A549 (cell line): ENCODE measurements at regions not wholly inside any gene's neighbourhood (a gene's known extent, or its start where the extent isn't known, plus 50 kb on each side); places are given as distances from the start of the nearest gene placed in this dataset.

ENCODE experiments used
- ATAC-seq, 2 experiments: fragments of 200-7000 bp in 1 of 2; fragments of >200 bp in 1 of 2; cut with Nextera tagmentation in 1 of 2; cut with Tn5 transposase in 1 of 2; 3 replicates each; pipeline versions ENCODE4 v1.8.0 to v1.9.1; 2018 to 2020; ENCODE audit warnings: mild to moderate bottlenecking in 1 of 2, moderate library complexity in 1 of 2
- CTCF ChIA-PET: fragments of 300-600 bp; sonication (Branson Sonifier 250); formaldehyde crosslinking; extraction: SDS; loops from one replicate; lab custom pipeline; 2021; ENCODE audit warnings: antibody characterized with exemption, inconsistent platforms; lab: Yijun Ruan, JAX
- POLR2A ChIA-PET: fragments of 350-600 bp; formaldehyde crosslinking; extraction: SDS; loops from one replicate; lab custom pipeline; 2021; ENCODE audit warnings: antibody characterized with exemption, inconsistent platforms; lab: Yijun Ruan, JAX
- DNase-seq, 2 experiments: peaks; one replicate each; pipeline versions ENCODE4 v3.0.0 to v3.0.0-alpha.2; 2011 to 2016; ENCODE audit warnings: low read depth in 1 of 2, low spot score in 1 of 2
- FAIRE-seq: peaks from 2 replicates; lab custom pipeline; 2011; peaks lifted over from hg19 to GRCh38; lab: Jason Lieb, UNC
- H3K27ac ChIP-seq, 2 experiments: fragments of >200 bp; sonication (Bioruptor Twin); formaldehyde crosslinking; 3 replicates each; pipeline ENCODE4 v1.5.1; 2016 to 2017
- H3K4me1 ChIP-seq: fragments of >200 bp; sonication (Bioruptor Twin); formaldehyde crosslinking; 3 replicates; pipeline ENCODE4 v1.6.1; 2016
- H3K4me2 ChIP-seq: fragments of >200 bp; sonication (Bioruptor Twin); formaldehyde crosslinking; 3 replicates; pipeline ENCODE4 v1.6.1; 2016
- H3K4me3 ChIP-seq: fragments of >200 bp; sonication (Bioruptor Twin); formaldehyde crosslinking; 3 replicates; pipeline ENCODE4 v1.5.1; 2016
- H3K9me3 ChIP-seq: fragments of >200 bp; sonication (Bioruptor Twin); formaldehyde crosslinking; 3 replicates; pipeline ENCODE4 v1.6.1; 2016
- CHD2 ChIP-seq: fragments of 150-350 bp; IDR thresholded peaks from 2 replicates; pipeline ENCODE4 v1.6.1; 2014; ENCODE audit warnings: low read length; ENCODE audit not compliant: partially characterized antibody
- EHMT2 ChIP-seq: fragments of 200-600 bp; sonication (generic); IDR thresholded peaks from 2 replicates; pipeline ENCODE4 v1.6.1; 2016; ENCODE audit warnings: antibody characterized with exemption, low read depth, mild to moderate bottlenecking, moderate library complexity
- EP300 ChIP-seq, 2 experiments: fragments of >200 bp; sonication (Bioruptor Twin); formaldehyde crosslinking; IDR thresholded peaks; 2 replicates in 1 of 2; 3 replicates in 1 of 2; pipeline ENCODE4 v1.6.1; 2016 to 2017
- FOSB ChIP-seq: fragments of 250-450 bp; sonication (Bioruptor Pico); IDR thresholded peaks from 2 replicates; pipeline ENCODE4 v1.5.0; 2020; ENCODE audit warnings: mild to moderate bottlenecking, moderate library complexity
- FOXS1 ChIP-seq: fragments of 250-450 bp; sonication (Bioruptor Pico); IDR thresholded peaks from 2 replicates; pipeline ENCODE4 v1.5.0; 2020; ENCODE audit warnings: mild to moderate bottlenecking, moderate library complexity
- HOXB13 ChIP-seq: fragments of 250-450 bp; sonication (Bioruptor Pico); IDR thresholded peaks from 2 replicates; pipeline ENCODE4 v1.5.0; 2020; ENCODE audit warnings: low read depth, mild to moderate bottlenecking, moderate library complexity
- HOXB5 ChIP-seq: fragments of 250-450 bp; sonication (Bioruptor Pico); IDR thresholded peaks from 2 replicates; pipeline ENCODE4 v1.5.0; 2020; ENCODE audit warnings: mild to moderate bottlenecking, moderate library complexity
- JUNB ChIP-seq: fragments of >200 bp; sonication (Bioruptor Twin); formaldehyde crosslinking; IDR thresholded peaks from 2 replicates; pipeline ENCODE4 v1.6.1; 2016
- KDM1A ChIP-seq: fragments of 200-600 bp; sonication (generic); IDR thresholded peaks from 2 replicates; pipeline ENCODE4 v1.6.1; 2016; ENCODE audit warnings: low read depth, mild to moderate bottlenecking
- KDM5A ChIP-seq: fragments of 200-600 bp; sonication (generic); IDR thresholded peaks from 2 replicates; pipeline ENCODE4 v1.6.1; 2016; ENCODE audit warnings: antibody characterized with exemption, mild to moderate bottlenecking
- MAFK ChIP-seq: fragments of 450-650 bp; IDR thresholded peaks from 2 replicates; pipeline ENCODE4 v1.6.1; 2014; ENCODE audit not compliant: partially characterized antibody
- MAZ ChIP-seq: fragments of 150-350 bp; IDR thresholded peaks from 2 replicates; pipeline ENCODE4 v1.6.1; 2014; ENCODE audit warnings: antibody characterized with exemption, low read depth, low read length, borderline replicate concordance
- MYC ChIP-seq: IDR thresholded peaks from 2 replicates; pipeline ENCODE4 v1.6.1; 2012; ENCODE audit warnings: mild to moderate bottlenecking, inconsistent platforms, low read length, improper control_type of control experiment, borderline replicate concordance
- PHF8 ChIP-seq: fragments of 200-600 bp; sonication (generic); IDR thresholded peaks from 2 replicates; pipeline ENCODE4 v1.6.1; 2016; ENCODE audit warnings: low read depth, mild to moderate bottlenecking, antibody characterized with exemption, moderate library complexity, borderline replicate concordance
- POLR2A ChIP-seq: IDR thresholded peaks from 2 replicates; pipeline ENCODE4 v1.6.1; 2012; ENCODE audit warnings: mild to moderate bottlenecking, low read length
- RAD21 ChIP-seq, 2 experiments: fragments of >200 bp in 1 of 2; sonication (Bioruptor Twin) in 1 of 2; formaldehyde crosslinking in 1 of 2; IDR thresholded peaks in 1 of 2; conservative IDR thresholded peaks in 1 of 2; 2 replicates in 1 of 2; 3 replicates in 1 of 2; pipeline ENCODE4 v1.6.1; 2012 to 2018; ENCODE audit warnings: inconsistent platforms in 1 of 2
- RFX5 ChIP-seq: fragments of 450-650 bp; IDR thresholded peaks from 2 replicates; pipeline ENCODE4 v1.7.1; 2014; ENCODE audit warnings: antibody characterized with exemption, mild to moderate bottlenecking, moderate library complexity
- ZSCAN20 ChIP-seq: fragments of 250-450 bp; sonication (Bioruptor Pico); IDR thresholded peaks from 2 replicates; pipeline ENCODE4 v1.8.0; 2022; ENCODE audit warnings: mild to moderate bottlenecking, moderate library complexity
- WGBS: methylation state at CpG from one replicate; pipeline ENCODE4 v1.1.6; 2017; ENCODE audit errors: missing lambda C conversion rate; 5-methylcytosine and 5-hydroxymethylcytosine counted together
- TF ChIP-seq, protein P1 (sequence below): IDR thresholded peaks from 2 replicates; pipeline ENCODE4 v1.6.1; 2012
- TF ChIP-seq, protein P2 (sequence below): IDR thresholded peaks from 2 replicates; pipeline ENCODE4 v1.6.1; 2012; ENCODE audit warnings: low read depth, borderline replicate concordance
- TF ChIP-seq, protein P3 (sequence below): fragments of 150-350 bp; IDR thresholded peaks from 2 replicates; pipeline ENCODE4 v1.6.1; 2014; ENCODE audit warnings: low read depth, mild to moderate bottlenecking, low read length
- TF ChIP-seq, protein P4 (sequence below): fragments of 450-650 bp; IDR thresholded peaks from 2 replicates; pipeline ENCODE4 v1.6.1; 2014; ENCODE audit warnings: antibody characterized with exemption

DNA sequence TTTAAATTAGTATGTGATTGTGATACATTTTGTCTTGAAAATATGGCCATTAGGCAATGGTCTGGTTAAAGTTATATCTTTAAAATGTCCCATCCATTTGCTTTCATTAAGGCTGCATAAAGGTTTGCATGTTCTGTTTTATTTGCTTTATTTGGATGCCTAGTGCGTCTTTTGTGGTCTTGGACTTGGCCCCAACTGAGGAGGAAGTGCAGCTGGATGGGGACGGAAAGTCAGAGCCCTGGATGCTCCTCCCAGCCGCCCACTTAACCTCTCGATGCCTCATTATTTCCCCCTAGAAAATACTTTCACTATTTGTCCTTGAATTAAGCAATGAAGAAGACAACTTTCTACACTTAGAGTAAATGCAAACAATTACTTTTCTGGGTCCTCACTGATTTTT lies 898.2 kb downstream of the MCTP2 start:
- no peak for DNase-seq
- CTCF ChIA-PET: no interaction called here
- WGBS: 6% methylated on average over 4 of the region's 4 CpGs
- no peak for FAIRE-seq
- no peaks in the 10 kb centered on the region for H3K9me3 ChIP-seq
- no peak overlapping the region for H3K27ac ChIP-seq
- no peak overlapping the region for H3K4me3 ChIP-seq
- no peaks in the 10 kb centered on the region for H3K4me1 ChIP-seq
- POLR2A ChIA-PET: no interaction called here
- no peak for ATAC-seq
- TF ChIP-seq PHF8: no peak
- H3K4me2 ChIP-seq: no peak overlapping the region

DNA sequence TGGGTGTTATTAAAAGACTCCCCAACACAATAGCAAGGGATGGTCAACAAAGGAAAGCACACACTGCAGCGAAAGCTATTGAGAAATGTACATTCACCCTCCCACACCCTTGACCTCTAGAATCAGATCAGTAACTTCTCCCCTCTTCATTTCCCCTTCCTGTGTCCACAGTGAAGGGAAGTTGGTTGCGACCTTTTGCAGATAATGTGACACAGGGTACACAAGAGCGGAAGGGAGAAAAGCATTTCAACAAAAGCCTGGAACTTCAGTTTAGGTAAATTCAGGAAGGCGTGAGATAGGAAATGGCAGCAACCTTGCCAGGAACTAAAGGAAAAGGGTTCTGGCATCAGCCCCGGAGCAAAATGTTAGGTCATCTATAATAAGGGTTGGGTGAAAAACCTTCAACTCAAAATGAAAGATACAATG lies 899.8 kb downstream of the MCTP2 start:
- FAIRE-seq: no peak

DNA sequence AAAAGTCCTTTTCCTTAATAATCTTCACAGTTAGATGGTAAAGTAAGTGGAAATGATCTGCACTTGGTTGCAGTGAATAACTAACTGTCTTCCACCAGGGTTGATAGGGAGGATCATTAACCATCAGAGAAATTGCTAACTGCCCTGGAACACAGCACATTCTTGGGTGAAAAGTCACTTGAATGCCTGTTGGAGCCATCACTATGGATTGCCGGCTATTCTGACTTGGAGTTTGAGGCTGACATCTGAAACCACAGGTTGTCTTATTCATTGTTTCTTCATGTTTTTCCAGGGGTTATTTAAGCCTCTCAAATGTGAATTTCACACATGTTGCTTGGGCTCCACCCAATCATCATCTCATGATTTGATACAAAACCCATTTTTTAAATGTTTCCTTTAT lies 901.4 kb downstream of the MCTP2 start:
- Histone ChIP-seq H3K9me3 (no peaks in the 10 kb centered on the region), H3K4me3 (no peak overlapping the region), H3K4me2 (no peak overlapping the region), H3K27ac (no peak overlapping the region), H3K4me1 (no peaks in the 10 kb centered on the region)
- FAIRE-seq (no peak), ATAC-seq (no peak), DNase-seq (no peak)
- ChIA-PET CTCF (no interaction called here), POLR2A (no interaction called here)
- no peak for TF ChIP-seq MYC
- 6% methylated on average over 1 of the region's 1 CpG for WGBS

More for the DNA sequence above, 899.8 kb downstream of the MCTP2 start:
- Histone ChIP-seq H3K4me3 (no peak overlapping the region), H3K9me3 (no peaks in the 10 kb centered on the region), H3K27ac (no peak overlapping the region), H3K4me2 (no peak overlapping the region), H3K4me1 (no peaks in the 10 kb centered on the region)
- TF ChIP-seq POLR2A (no peak), MAZ (no peak), FOXS1 (CRISPR knock-in tag) (no peak), JUNB (no peak), EP300 (IDR thresholded peaks at IDR 0.05) (no peak), HOXB5 (no peak), HOXB13 (CRISPR knock-in tag) (no peak)
- TF ChIP-seq, protein P1, sequence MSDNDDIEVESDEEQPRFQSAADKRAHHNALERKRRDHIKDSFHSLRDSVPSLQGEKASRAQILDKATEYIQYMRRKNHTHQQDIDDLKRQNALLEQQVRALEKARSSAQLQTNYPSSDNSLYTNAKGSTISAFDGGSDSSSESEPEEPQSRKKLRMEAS: no peak
- TF ChIP-seq, protein P2, sequence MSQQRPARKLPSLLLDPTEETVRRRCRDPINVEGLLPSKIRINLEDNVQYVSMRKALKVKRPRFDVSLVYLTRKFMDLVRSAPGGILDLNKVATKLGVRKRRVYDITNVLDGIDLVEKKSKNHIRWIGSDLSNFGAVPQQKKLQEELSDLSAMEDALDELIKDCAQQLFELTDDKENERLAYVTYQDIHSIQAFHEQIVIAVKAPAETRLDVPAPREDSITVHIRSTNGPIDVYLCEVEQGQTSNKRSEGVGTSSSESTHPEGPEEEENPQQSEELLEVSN: no peak
- CTCF ChIA-PET: no interaction called here
- ATAC-seq (no peak), DNase-seq (no peak)
- WGBS: 29% methylated on average over 5 of the region's 5 CpGs
- POLR2A ChIA-PET: no interaction called here

DNA sequence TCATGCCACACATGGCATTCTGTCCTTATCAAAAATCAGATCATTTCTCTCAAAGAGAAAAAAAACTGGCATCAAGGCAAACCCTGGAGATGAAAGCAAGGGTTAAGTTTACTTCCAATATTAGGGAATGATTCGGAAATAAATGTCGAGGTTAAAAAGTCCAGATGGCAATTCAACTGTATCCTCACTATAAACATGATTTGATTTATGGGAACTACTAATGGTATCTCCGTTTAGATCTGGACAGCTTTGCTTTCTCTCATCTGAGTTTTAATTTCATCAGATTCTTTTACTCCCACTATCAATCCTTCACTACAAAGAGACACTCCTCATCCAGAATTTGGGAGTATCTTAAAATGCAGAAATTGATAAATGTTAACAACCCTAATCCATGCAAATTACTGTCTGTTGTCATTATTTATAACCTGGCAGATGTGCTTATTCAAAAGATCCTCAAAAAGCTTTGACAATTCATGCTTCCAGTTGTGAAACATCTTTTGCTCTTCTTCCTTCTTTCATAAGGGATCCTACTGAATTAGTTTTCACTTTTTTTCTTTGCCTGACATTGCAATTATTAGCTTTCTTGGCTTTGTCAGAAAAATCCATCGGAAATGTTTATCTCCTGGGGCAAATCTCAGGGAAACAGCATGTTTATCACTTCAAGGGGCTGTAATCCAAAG lies 903.2 kb downstream of the MCTP2 start:
- Histone ChIP-seq H3K9me3 (no peaks in the 10 kb centered on the region), H3K4me3 (no peak overlapping the region), H3K27ac (no peak overlapping the region), H3K4me2 (no peak overlapping the region), H3K4me1 (no peaks in the 10 kb centered on the region)
- DNase-seq (no peak), ATAC-seq (no peak), FAIRE-seq (no peak)
- 10% methylated on average over 4 of the region's 4 CpGs for WGBS
- ChIA-PET CTCF (interaction anchor here (0.7 to 1.4 kb wide), 2 partner anchors 141 to 1234 kb away, joined by 3 read pairs; no protein-coding TSS in a partner anchor), POLR2A (no interaction called here)
- TF ChIP-seq RFX5 (no peak), EP300 (IDR thresholded peaks at IDR 0.05) (no peak), ZSCAN20 (no peak), FOSB (CRISPR knock-in tag) (no peak), KDM5A (no peak), FOXS1 (CRISPR knock-in tag) (no peak), EHMT2 (no peak), RAD21 (conservative IDR thresholded peaks at IDR 0.05 in 1 of 2, IDR thresholded peaks at IDR 0.05 in 1 of 2) (no peak), KDM1A (no peak), MAFK (no peak), CHD2 (no peak)
- TF ChIP-seq, protein P3, sequence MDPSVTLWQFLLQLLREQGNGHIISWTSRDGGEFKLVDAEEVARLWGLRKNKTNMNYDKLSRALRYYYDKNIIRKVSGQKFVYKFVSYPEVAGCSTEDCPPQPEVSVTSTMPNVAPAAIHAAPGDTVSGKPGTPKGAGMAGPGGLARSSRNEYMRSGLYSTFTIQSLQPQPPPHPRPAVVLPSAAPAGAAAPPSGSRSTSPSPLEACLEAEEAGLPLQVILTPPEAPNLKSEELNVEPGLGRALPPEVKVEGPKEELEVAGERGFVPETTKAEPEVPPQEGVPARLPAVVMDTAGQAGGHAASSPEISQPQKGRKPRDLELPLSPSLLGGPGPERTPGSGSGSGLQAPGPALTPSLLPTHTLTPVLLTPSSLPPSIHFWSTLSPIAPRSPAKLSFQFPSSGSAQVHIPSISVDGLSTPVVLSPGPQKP: no peak
- TF ChIP-seq, protein P4, sequence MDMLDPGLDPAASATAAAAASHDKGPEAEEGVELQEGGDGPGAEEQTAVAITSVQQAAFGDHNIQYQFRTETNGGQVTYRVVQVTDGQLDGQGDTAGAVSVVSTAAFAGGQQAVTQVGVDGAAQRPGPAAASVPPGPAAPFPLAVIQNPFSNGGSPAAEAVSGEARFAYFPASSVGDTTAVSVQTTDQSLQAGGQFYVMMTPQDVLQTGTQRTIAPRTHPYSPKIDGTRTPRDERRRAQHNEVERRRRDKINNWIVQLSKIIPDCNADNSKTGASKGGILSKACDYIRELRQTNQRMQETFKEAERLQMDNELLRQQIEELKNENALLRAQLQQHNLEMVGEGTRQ: no peak
